HEK293 (cell line): ENCODE measurements at regions not wholly inside any gene's neighbourhood (a gene's known extent, or its start where the extent isn't known, plus 50 kb on each side); places are given as distances from the start of the nearest gene placed in this dataset.

Experiments used
- CTCF ChIA-PET: fragments of 350-600 bp; formaldehyde crosslinking; extraction: SDS; loops from one replicate; lab custom pipeline; 2021; ENCODE audit warnings: antibody characterized with exemption; lab: Yijun Ruan, JAX
- POLR2A ChIA-PET: fragments of 300-600 bp; formaldehyde crosslinking; extraction: SDS; loops from one replicate; lab custom pipeline; 2020; ENCODE audit warnings: antibody characterized with exemption, inconsistent platforms; lab: Yijun Ruan, JAX
- H3K27ac ChIP-seq: fragments of 200-500 bp; sonication (Bioruptor generic); 2 replicates; pipeline ENCODE4 v1.5.1; 2014; ENCODE audit warnings: low read depth, low read length, control low read depth, inconsistent platforms; ENCODE audit errors: extremely low read depth
- H3K36me3 ChIP-seq, 2 experiments: fragments of 200-500 bp in 1 of 2; sonication (Bioruptor generic) in 1 of 2; 1 replicate in 1 of 2; 2 replicates in 1 of 2; pipeline ENCODE4 v1.5.1; 2014 to 2017; ENCODE audit warnings: inconsistent platforms in 2 of 2, low read length in 2 of 2; ENCODE audit not compliant: control insufficient read depth in 2 of 2, insufficient read depth in 1 of 2
- H3K4me1 ChIP-seq: fragments of 200-500 bp; sonication (Bioruptor generic); 2 replicates; pipeline ENCODE4 v1.5.1; 2014; ENCODE audit warnings: mild to moderate bottlenecking, low read length, inconsistent platforms; ENCODE audit not compliant: control insufficient read depth, insufficient read depth
- H3K4me3 ChIP-seq: 2 replicates; pipeline ENCODE4 v1.5.1; 2011; ENCODE audit warnings: low read depth, mild to moderate bottlenecking, control low read depth, low read length, moderate library complexity
- H3K9me3 ChIP-seq: fragments of 200-500 bp; sonication (Bioruptor generic); 2 replicates; pipeline ENCODE4 v1.5.1; 2014; ENCODE audit warnings: low read depth, low read length, inconsistent platforms; ENCODE audit not compliant: control insufficient read depth, insufficient read depth
- BCL11B ChIP-seq: fragments of 450-650 bp; formaldehyde crosslinking; IDR thresholded peaks from 2 replicates; pipeline ENCODE4 v1.5.1; 2016; ENCODE audit warnings: low read depth, missing biosample characterization, missing genetic modification characterization
- KLF8 ChIP-seq: fragments of 450-650 bp; formaldehyde crosslinking; IDR thresholded peaks from 2 replicates; pipeline ENCODE4 v1.5.1; 2016; ENCODE audit warnings: missing biosample characterization, missing genetic modification characterization
- PRDM10 ChIP-seq: fragments of 450-650 bp; formaldehyde crosslinking; IDR thresholded peaks from 2 replicates; pipeline ENCODE4 v1.5.1; 2016; ENCODE audit warnings: missing biosample characterization, missing genetic modification characterization
- PRDM4 ChIP-seq: fragments of 450-650 bp; formaldehyde crosslinking; IDR thresholded peaks from 2 replicates; pipeline ENCODE4 v1.5.1; 2017; ENCODE audit warnings: missing biosample characterization, missing genetic modification characterization
- SALL2 ChIP-seq: fragments of 450-650 bp; formaldehyde crosslinking; IDR thresholded peaks from 2 replicates; pipeline ENCODE4 v1.5.0; 2017; ENCODE audit warnings: missing biosample characterization, mild to moderate bottlenecking, missing genetic modification characterization, borderline replicate concordance
- SCRT2 ChIP-seq: fragments of 450-650 bp; formaldehyde crosslinking; IDR thresholded peaks from 2 replicates; pipeline ENCODE4 v1.5.1; 2016; ENCODE audit warnings: missing biosample characterization, missing genetic modification characterization
- SETDB1 ChIP-seq: IDR thresholded peaks from one replicate; pipeline ENCODE4 v1.6.1; 2017; ENCODE audit warnings: mild to moderate bottlenecking, low read length, moderate library complexity, mixed read lengths; ENCODE audit not compliant: insufficient read length
- YY2 ChIP-seq: fragments of 450-650 bp; formaldehyde crosslinking; IDR thresholded peaks from 2 replicates; pipeline ENCODE4 v1.5.1; 2016; ENCODE audit warnings: missing biosample characterization, missing genetic modification characterization
- ZBTB1 ChIP-seq: fragments of 450-650 bp; formaldehyde crosslinking; IDR thresholded peaks from 2 replicates; pipeline ENCODE4 v1.5.1; 2016; ENCODE audit warnings: missing biosample characterization, missing genetic modification characterization
- ZBTB49 ChIP-seq: fragments of 450-650 bp; formaldehyde crosslinking; IDR thresholded peaks from 2 replicates; pipeline ENCODE4 v1.5.1; 2016; ENCODE audit warnings: missing biosample characterization, missing genetic modification characterization, low read depth
- ZBTB8A ChIP-seq: fragments of 450-650 bp; formaldehyde crosslinking; IDR thresholded peaks from 2 replicates; pipeline ENCODE4 v1.5.1; 2016; ENCODE audit warnings: missing biosample characterization, missing genetic modification characterization
- ZFHX2 ChIP-seq: fragments of 450-650 bp; formaldehyde crosslinking; conservative IDR thresholded peaks from 2 replicates; pipeline ENCODE4 v1.5.1; 2016; ENCODE audit warnings: missing biosample characterization, missing genetic modification characterization
- ZNF184 ChIP-seq: fragments of 450-650 bp; IDR thresholded peaks from 2 replicates; pipeline ENCODE4 v1.5.1; 2018; ENCODE audit warnings: missing biosample characterization, mild to moderate bottlenecking, missing genetic modification characterization
- ZNF416 ChIP-seq: fragments of 450-650 bp; formaldehyde crosslinking; IDR thresholded peaks from 2 replicates; pipeline ENCODE4 v1.5.1; 2016; ENCODE audit warnings: missing biosample characterization, missing genetic modification characterization
- ZNF473 ChIP-seq: fragments of 450-650 bp; formaldehyde crosslinking; IDR thresholded peaks from 2 replicates; pipeline ENCODE4 v1.5.1; 2017; ENCODE audit warnings: missing biosample characterization, missing genetic modification characterization
- ZNF513 ChIP-seq: fragments of 450-650 bp; IDR thresholded peaks from 2 replicates; pipeline ENCODE4 v1.5.1; 2018; ENCODE audit warnings: missing biosample characterization, missing genetic modification characterization
- ZNF623 ChIP-seq: fragments of 450-650 bp; formaldehyde crosslinking; IDR thresholded peaks from 2 replicates; pipeline ENCODE4 v1.5.1; 2016; ENCODE audit warnings: missing biosample characterization, missing genetic modification characterization
- ZNF645 ChIP-seq: fragments of 450-650 bp; formaldehyde crosslinking; IDR thresholded peaks from 2 replicates; pipeline ENCODE4; 2016; ENCODE audit warnings: missing biosample characterization, missing genetic modification characterization
- ZNF776 ChIP-seq: fragments of 450-650 bp; formaldehyde crosslinking; IDR thresholded peaks from 2 replicates; pipeline ENCODE4 v1.5.0; 2017; ENCODE audit warnings: missing biosample characterization, missing genetic modification characterization, borderline replicate concordance

- no peak overlapping the region for H3K27ac ChIP-seq
- no peak overlapping the region for H3K4me3 ChIP-seq
- no peaks in the 10 kb centered on the region for H3K4me1 ChIP-seq
- ChIA-PET CTCF (no interaction called here), POLR2A (no interaction called here)
- H3K36me3 ChIP-seq = no peaks in the 10 kb centered on the region
- TF ChIP-seq ZBTB49 (no peak), SCRT2 (no peak), ZNF623 (tag by site-specific recombination) (no peak), SETDB1 (no peak), ZNF416 (tag by site-specific recombination) (no peak), ZNF473 (no peak), YY2 (tag by site-specific recombination) (no peak), BCL11B (tag by site-specific recombination) (no peak), ZFHX2 (tag by site-specific recombination) (no peak), ZNF513 (no peak), ZNF776 (no peak), PRDM10 (no peak), ZBTB8A (tag by site-specific recombination) (no peak), SALL2 (tag by site-specific recombination) (no peak), ZNF184 (tag by site-specific recombination) (no peak), ZBTB1 (no peak), KLF8 (tag by site-specific recombination) (no peak), PRDM4 (tag by site-specific recombination) (no peak), ZNF645 (tag by site-specific recombination) (no peak)
- no peaks in the 10 kb centered on the region for H3K9me3 ChIP-seq
Observed at GRCh38 chr17:34874478-34874877, 86.8 kb downstream of the CCT6B start.
